ENCODE measurements at regions not wholly inside any gene's neighbourhood (a gene's known extent, or its start where the extent isn't known, plus 50 kb on each side); places are given as distances from the start of the nearest gene placed in this dataset.

GRCh38 chr10:78761311-78761781, 307.4 kb upstream of the ZMIZ1 start:
- DNase-seq (ENCODE audit: low read depth): no peak

DNA sequence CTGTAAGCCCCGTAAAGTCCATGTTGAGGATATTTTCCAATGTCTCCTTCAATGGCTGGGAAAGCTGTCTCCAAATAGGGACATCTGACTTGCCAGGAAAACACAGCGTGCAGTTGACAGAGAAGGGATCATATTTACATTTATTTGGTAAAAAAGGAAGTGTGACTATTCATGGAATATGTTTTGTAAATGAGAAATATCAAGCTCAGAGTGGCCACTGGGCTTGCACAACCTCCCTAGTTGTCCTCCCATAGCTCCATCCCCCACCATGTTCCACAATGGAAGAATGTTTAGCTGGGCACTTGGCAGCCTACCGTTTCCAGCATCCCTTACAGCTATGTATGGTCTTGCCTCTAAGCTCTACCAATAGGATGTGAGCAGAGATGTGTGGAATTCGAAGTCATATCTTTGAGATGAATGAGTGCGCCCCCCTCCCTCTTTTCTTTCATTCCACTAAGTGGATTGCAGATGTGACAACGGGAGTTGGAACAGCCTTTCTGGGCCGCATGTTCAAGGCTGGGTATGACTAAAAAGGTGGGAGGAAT, 306.6 kb upstream of the ZMIZ1 start:
- DNase-seq (ENCODE audit: low read depth): no peak

GRCh38 chr10:78763234-78763633, 305.5 kb upstream of the ZMIZ1 start:
- no peak for DNase-seq (ENCODE audit: low read depth)

DNA sequence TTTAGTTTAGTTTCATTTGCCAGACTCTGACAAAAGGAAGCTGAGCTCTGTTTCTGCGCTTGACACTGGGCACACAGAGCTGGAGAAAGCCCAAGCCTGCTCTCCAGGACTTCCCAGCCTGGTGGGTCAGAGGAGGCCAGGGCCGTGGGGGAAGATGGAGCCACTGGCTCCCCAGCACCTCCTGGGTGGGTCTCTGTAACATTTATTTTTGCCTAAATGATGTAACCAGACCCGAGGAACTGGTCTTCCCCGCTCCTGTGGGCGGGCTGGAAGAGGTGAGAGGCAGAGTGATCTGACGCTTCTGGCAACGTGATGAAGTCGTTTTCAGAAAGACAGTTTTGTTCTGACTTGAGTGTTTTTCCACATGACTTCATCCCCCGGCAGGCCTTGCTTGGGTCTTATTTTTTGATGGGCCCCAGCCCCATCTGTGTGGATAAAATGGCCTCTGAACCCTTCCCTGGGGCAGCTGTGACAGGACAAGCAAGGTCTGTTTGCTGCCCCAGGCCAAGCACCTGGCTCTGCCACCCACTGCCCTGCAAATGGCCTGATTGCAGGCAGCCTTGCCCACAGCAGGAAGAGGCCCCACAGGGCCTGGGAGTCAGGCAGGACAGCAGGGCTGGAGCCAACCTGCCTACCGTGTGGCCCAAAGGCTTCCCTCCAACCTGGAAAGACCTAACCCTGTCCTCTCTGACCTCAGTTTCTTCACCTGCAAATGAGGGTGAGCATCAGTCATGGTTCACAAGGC, 304.9 kb upstream of the ZMIZ1 start:
- no peak for DNase-seq (ENCODE audit: low read depth)

DNA sequence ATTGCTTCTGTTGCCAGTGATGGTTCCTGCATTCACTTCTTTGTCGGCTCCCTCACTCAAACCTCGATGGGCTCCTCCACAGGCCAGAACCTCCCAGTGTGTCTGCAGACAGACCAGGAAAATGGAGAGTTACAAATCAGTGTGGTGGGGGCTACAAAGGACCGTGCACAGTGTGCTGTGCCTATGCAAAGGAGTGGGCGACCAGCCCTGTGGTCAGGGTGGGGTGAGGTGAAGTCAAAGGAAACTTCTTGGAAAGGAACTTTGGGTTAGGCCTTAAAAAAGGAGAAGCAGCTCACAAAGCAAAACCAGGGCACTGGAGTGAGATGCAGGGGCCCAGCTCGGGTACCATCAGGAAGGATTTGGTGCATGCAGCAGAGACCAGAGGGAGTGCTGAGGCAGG, 304.3 kb upstream of the ZMIZ1 start:
- DNase-seq (ENCODE audit: low read depth): no peak

GRCh38 chr10:78764846-78765430, 303.8 kb upstream of the ZMIZ1 start:
- DNase-seq (ENCODE audit: low read depth): no peak

DNA sequence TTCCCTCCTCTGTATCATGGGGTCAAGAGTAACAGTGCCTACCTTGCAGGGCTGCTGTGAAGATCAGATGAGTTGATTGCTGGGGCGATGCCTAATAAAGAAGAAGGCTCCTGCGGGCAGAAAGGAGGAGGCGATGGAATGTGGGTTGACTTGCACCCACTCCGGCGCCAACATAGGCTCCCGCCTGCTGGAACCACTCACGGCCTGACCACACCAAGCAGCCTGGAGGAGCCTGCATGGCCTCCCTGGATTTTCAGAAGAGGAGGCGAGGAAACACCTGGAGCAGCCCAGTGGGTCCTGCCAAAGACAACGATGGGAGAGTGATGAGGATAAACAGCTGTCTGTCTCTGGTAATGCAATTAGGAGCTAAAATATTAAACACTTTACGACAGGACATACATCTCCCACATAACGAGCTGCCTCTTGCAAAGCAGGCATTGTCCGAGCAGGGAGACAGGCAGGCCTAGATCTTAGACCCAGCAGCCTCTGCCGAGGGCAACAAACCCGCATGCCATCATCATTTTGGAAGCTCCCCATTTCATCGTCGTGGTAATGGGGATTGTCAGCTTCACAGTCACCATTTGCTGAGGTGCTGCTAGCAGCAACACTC, 302.9 kb upstream of the ZMIZ1 start:
- no peak for DNase-seq (ENCODE audit: low read depth)

- DNase-seq (ENCODE audit: low read depth): no peak
These were observed 302.2 kb upstream of the ZMIZ1 start for GRCh38 chr10:78766603-78767002.

GRCh38 chr10:78768041-78768835, 300.5 kb upstream of the ZMIZ1 start:
- no peak for DNase-seq (ENCODE audit: low read depth)

DNA sequence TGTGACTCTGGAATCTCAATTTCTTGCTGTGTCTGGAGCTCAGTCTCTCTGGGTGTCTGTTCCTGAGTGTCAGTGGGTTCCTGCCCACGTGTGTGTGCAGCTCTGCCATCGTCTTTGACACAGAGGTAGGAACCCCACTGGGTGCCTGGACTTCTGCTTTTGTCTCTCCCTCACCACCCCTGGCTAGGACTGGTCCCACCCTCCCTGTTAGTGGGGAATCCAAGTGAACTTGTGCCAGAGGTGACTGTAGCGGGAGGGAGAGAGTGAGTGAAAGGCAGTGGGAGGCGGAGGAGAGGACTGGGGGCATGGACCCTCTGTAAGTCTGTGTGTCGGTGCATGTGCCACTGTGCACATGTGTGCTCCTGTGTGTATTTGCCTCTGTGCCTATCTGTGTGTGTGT, 299.9 kb upstream of the ZMIZ1 start:
- DNase-seq (ENCODE audit: low read depth): no peak

GRCh38 chr10:78769526-78769925, 299.2 kb upstream of the ZMIZ1 start:
- DNase-seq (ENCODE audit: low read depth): no peak

DNA sequence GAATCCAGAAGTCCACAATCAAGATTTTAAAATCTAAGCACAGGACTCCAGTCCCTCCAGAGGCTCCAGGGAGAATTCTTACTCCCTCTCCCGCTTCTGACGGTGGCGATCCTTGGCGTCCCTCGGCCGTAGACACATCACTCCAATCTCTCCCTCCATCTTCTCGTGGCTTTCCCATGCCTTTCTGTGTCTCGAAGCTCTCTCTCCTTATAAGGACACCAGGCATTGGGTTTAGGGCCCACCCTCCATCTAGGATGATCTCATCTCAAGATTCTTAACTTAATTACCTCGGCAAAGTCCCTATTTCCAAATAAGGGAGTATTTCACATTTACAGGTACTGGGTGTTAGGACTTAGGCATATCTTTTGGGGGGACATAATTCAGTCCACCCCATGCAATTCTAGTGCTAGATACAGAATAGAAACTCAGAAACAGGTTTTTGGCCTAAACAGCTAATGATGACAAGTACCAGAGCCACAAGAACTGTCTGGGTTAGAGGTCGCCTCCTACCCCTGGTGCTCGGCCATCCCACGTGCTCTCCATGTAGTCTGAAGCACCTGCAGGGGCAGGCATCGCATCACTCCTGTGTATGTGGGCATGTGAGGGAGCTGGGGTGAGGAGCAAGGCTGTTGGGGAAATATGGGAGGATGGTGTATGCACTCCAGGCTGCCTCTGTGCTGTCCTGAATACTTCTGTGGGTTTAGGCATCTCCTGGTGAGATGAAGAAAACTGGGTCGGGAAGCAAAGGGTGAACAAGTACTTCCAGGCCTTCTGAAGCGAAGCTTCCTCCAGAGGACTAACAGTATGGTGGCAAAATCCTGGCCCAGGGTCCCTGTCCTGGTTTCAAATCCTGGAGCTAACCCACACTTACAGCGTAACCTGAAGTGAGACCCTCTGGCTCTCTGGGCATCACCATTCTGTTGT, 298.3 kb upstream of the ZMIZ1 start:
- DNase-seq (ENCODE audit: low read depth): no peak

GRCh38 chr10:78771260-78771659, 297.5 kb upstream of the ZMIZ1 start:
- DNase-seq (ENCODE audit: low read depth): no peak

GRCh38 chr10:78771808-78772455, 296.8 kb upstream of the ZMIZ1 start:
- no peak for DNase-seq (ENCODE audit: low read depth)

DNA sequence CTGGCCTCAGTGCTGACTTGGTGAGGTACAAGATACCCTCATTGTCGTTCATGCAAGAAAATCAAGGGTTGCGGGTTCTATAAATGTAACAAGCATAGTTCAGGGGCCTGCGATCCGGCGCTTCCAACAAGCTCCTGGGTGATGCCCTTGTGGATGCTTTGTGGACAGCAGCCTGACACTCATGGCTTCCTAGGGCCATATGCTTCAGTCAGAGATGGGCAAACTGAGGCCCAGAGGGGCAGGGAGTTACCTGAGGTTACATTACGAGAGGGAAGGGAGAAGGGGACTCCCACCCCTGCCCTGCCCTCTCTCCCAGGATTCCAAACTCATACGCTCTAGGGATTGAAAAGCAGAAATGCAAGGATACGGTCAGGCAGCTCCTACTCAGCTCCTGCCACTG, 296.3 kb upstream of the ZMIZ1 start:
- no peak for DNase-seq (ENCODE audit: low read depth)

GRCh38 chr10:78772986-78773530, 295.7 kb upstream of the ZMIZ1 start:
- DNase-seq (ENCODE audit: low read depth): no peak

DNA sequence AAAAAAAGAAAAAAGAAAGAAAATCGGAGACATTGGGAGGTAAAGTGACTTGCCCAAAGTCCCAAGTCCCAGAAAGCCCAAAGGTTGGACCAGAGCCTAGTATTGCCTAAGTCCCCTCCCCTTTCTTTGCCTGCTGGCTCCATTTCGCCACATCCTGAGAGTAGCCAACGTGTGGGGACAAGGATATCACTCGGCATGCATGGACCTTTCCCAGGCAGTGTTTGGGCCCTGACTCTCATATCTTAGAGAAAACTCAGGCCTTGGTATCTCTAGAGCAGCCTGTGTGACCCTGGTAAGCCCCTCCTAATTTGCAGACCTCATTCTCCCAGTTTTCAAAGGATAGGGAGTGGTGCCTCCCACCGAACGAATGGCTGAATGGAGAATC, 294.2 kb upstream of the ZMIZ1 start:
- no peak for DNase-seq (ENCODE audit: low read depth)

DNA sequence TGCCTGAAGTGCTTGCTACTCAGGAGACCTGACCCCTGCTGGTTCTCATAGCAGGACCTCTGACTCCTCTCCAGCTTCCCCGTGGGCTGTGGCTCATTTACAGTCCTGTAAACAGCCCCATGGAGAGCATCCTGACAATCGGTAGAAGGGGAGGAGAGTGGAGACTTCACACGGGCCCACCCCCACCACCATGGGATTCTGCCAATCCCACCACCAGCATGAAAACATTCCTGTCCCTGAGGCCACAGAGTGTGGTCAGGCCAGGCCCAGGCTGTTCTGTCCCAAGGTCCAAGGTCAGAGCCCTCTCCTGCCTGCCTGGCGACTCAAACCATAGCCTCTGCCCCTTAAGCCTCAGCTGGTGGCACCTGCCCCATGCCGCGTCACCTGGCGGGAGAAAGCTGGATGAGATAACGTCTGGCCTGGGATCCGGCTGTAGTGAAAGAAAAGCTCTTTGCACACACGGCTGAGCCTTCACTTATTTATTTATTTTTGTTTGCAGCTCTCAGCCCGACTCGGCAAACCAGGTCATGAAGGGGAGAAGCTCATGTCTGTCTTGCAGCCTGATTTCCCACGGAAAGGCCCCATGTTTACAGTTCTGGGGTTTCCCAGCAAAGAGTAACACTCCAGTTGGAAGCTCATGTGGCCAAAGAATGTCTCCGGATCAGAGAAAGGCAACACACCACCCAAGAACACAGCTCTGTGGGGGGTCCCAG, 293.6 kb upstream of the ZMIZ1 start:
- DNase-seq (ENCODE audit: low read depth): no peak

GRCh38 chr10:78775891-78776290, 292.9 kb upstream of the ZMIZ1 start:
- DNase-seq (ENCODE audit: low read depth): no peak

GRCh38 chr10:78776756-78777155, 292.0 kb upstream of the ZMIZ1 start:
- no peak for DNase-seq (ENCODE audit: low read depth)

All from stimulated activated CD8-positive, alpha-beta memory T cell treated with anti-CD3 and anti-CD28 coated beads, Interleukin-12 subunit alpha, Interleukin-12 subunit beta, amount 100 ng/mL, for 4 hours (primary cell).